Neural cell (in vitro differentiated cells): ENCODE measurements at regions not wholly inside any gene's neighbourhood (a gene's known extent, or its start where the extent isn't known, plus 50 kb on each side); places are given as distances from the start of the nearest gene placed in this dataset.

Experiments used
- EZH2 ChIP-seq: fragments of 200-600, 300-800 bp; shearing (Covaris generic), sonication (generic); IDR thresholded peaks from 2 replicates; pipeline ENCODE4 v1.6.1; 2014; ENCODE audit warnings: antibody characterized with exemption, low read length, borderline replicate concordance, mild to moderate bottlenecking; ENCODE audit not compliant: insufficient read depth, poor library complexity, severe bottlenecking
- TF ChIP-seq, protein P1 (sequence below): fragments of 450-650 bp; IDR thresholded peaks from 2 replicates; pipeline ENCODE4 v1.5.1; 2014; ENCODE audit warnings: antibody characterized with exemption, mild to moderate bottlenecking, moderate library complexity; ENCODE audit not compliant: poor library complexity, severe bottlenecking

GRCh38 chr13:85935868-85936467 is 136.7 kb upstream of the SLITRK6 start:
- no peak for TF ChIP-seq EZH2
- TF ChIP-seq, protein P1, sequence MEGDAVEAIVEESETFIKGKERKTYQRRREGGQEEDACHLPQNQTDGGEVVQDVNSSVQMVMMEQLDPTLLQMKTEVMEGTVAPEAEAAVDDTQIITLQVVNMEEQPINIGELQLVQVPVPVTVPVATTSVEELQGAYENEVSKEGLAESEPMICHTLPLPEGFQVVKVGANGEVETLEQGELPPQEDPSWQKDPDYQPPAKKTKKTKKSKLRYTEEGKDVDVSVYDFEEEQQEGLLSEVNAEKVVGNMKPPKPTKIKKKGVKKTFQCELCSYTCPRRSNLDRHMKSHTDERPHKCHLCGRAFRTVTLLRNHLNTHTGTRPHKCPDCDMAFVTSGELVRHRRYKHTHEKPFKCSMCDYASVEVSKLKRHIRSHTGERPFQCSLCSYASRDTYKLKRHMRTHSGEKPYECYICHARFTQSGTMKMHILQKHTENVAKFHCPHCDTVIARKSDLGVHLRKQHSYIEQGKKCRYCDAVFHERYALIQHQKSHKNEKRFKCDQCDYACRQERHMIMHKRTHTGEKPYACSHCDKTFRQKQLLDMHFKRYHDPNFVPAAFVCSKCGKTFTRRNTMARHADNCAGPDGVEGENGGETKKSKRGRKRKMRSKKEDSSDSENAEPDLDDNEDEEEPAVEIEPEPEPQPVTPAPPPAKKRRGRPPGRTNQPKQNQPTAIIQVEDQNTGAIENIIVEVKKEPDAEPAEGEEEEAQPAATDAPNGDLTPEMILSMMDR = no peak
